ENCODE measurements at regions not wholly inside any gene's neighbourhood (a gene's known extent, or its start where the extent isn't known, plus 50 kb on each side); places are given as distances from the start of the nearest gene placed in this dataset.

DNA sequence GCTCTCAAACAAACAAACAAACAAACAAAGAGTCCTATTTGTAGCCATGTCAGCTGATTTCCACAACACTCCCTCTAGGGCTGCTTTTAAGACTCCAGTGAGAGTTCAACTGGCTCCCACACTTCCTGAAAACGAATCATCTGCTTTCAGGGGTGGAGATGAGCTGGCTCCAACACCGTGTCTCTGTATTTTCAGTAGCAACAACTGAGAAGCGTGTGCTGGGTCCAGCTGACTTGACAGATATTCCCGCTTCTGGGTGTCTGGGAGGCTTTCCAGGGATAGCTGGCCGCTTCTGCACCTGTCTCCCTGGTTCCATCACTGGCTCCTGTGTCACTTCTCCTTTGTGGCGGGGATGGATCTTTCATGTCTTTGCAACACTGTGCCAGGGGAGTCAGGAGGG, 272.5 kb upstream of the SOX4 start:
- in situ Hi-C loops (cut with MboI; ENCODE audit: low pct_unique_long_range_greater_than_20kb, low sequenced_read_pairs, unreplicated experiment), result no loop called here
- DNase-seq (ENCODE audit: low spot score), result no peak
- TF ChIP-seq, protein P1, sequence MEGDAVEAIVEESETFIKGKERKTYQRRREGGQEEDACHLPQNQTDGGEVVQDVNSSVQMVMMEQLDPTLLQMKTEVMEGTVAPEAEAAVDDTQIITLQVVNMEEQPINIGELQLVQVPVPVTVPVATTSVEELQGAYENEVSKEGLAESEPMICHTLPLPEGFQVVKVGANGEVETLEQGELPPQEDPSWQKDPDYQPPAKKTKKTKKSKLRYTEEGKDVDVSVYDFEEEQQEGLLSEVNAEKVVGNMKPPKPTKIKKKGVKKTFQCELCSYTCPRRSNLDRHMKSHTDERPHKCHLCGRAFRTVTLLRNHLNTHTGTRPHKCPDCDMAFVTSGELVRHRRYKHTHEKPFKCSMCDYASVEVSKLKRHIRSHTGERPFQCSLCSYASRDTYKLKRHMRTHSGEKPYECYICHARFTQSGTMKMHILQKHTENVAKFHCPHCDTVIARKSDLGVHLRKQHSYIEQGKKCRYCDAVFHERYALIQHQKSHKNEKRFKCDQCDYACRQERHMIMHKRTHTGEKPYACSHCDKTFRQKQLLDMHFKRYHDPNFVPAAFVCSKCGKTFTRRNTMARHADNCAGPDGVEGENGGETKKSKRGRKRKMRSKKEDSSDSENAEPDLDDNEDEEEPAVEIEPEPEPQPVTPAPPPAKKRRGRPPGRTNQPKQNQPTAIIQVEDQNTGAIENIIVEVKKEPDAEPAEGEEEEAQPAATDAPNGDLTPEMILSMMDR (IDR thresholded peaks at IDR 0.05; ENCODE audit: extremely low read depth, insufficient read depth, missing control alignments), result no peak

DNA sequence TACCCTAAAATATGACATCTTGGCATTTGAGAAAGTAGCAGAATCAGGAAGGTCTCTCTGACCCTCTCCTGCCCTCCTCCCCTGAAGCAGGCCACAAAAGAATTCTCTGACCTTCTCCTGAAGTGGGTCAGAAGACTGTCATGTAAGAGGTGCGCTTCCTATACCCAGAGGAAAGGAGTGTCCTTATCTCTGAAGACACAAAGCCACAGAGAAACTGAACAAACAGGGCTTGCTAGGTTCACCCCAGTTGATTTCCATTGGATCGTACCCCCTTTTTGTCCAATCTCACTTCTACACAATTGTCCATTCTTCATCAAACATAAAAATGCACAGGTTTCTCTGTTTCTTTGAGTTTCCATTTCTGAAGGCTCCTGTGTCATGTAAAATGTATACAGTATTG, 272.0 kb upstream of the SOX4 start:
- TF ChIP-seq, protein P1 (IDR thresholded peaks at IDR 0.05; ENCODE audit: extremely low read depth, insufficient read depth, missing control alignments), result no peak
- no peak for DNase-seq (ENCODE audit: low spot score)
- in situ Hi-C loops (cut with MboI; ENCODE audit: low pct_unique_long_range_greater_than_20kb, low sequenced_read_pairs, unreplicated experiment), result no loop called here

DNA sequence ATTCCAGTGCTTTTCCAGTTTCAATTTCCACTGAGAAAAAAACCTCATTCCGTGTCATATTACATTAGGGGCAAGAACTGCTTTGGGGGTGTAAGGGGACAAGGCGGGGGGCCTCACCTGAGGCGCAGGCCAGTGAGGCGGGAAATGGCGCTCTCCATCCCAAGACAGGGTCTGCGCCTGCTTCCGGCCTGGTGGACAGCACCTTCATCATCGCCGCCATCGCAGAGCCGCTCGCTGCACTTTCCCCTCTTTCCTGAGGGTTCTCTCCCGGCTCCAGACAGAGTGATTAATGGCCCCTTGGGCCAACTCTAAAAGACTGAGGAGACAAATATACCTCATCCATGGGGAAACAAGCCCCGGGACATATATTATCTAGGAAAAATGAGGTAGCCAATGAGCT, 270.0 kb upstream of the SOX4 start:
- TF ChIP-seq, protein P1 (IDR thresholded peaks at IDR 0.05; ENCODE audit: extremely low read depth, insufficient read depth, missing control alignments), result no peak
- DNase-seq (ENCODE audit: low spot score), result no peak
- in situ Hi-C loops (cut with MboI; ENCODE audit: low pct_unique_long_range_greater_than_20kb, low sequenced_read_pairs, unreplicated experiment), result no loop called here

DNA sequence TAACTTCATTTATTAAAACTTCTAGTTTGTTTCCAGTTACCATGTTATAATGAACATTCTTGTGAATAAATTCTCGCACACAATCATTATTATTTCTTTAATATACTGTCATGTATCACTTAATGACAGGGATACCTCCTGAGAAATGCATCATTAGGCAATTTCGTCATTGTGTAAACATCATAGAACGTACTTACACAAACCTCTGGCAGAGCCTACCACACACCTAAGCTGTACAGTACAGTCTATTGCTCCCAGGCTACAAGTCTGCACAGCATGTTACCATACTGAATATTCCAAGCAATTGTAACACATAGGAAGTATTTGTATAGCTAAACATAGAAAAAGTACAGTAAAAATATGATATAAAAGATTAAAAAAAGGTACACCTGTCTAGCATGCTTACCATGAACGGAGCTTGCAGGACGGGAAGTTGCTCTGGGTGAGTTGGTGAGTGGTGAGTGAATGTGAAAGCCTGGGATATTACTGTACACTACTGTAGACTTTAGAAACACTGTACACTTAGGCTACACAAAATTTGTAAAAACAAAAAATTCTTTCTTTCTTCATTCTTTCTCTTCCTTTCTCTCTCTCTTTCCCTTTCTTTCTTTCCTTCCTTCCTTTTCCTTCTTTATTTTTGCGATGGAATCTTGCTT, 268.2 kb upstream of the SOX4 start:
- DNase-seq (ENCODE audit: low spot score), result no peak
- TF ChIP-seq, protein P1 (IDR thresholded peaks at IDR 0.05; ENCODE audit: extremely low read depth, insufficient read depth, missing control alignments), result no peak
- in situ Hi-C loops (cut with MboI; ENCODE audit: low pct_unique_long_range_greater_than_20kb, low sequenced_read_pairs, unreplicated experiment), result no loop called here

DNA sequence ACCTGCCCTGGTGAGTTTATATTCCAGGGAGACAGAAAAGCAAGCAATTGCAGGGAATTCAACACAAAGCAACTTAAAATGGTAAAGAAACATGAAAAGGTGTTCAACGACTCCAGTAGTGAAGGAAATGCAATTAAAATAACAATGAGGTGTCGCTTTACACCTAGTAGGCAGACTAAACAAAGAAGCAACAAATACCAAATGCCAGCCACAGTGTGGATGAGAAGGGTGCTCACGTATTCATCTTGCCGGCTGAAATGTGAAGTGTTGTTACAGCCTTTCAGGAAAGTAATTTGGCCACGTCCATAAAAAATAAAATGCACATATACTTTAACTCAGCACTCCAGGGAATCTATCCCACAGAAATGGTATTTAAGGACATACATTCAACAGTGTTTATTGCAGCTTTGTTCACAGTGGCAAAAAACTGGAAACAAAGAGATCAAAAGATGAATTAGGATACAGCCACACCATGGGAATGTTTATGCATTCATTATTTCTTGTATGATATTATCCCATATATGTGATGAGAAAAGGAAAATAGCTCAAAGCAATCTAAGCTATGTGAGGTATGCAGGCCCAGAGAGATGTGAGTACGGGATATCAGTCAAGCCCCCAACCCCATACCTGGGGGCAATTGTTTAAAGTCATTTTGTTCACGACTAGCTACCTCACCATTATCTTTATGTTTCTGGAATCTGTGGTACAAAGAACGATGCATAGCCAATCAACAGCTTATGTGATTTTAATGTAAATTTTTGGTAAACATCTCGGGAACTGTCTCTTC, 266.0 kb upstream of the SOX4 start:
- in situ Hi-C loops (cut with MboI; ENCODE audit: low pct_unique_long_range_greater_than_20kb, low sequenced_read_pairs, unreplicated experiment), result no loop called here
- DNase-seq (ENCODE audit: low spot score), result no peak

DNA sequence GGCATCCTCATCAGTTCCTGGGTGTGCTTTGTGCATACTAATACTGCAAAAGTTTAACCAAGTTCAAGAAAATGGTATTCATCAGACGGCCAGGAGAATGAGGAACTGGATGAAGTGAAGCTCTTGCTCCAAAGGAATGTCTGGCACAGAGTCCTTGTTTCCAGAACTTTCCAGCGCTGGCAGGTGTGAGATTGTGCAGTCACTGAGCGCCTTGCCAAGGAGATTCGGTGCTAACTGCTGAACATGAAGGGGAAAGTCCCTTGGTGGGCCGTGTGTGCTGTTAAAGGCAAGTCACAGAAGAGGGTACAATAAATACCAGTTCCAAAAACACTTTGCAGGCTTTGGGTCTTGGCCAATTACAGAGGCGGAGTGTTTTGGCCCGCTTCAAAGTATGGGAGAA, 262.3 kb upstream of the SOX4 start:
- TF ChIP-seq, protein P1 (IDR thresholded peaks at IDR 0.05; ENCODE audit: extremely low read depth, insufficient read depth, missing control alignments), result no peak
- in situ Hi-C loops (cut with MboI; ENCODE audit: low pct_unique_long_range_greater_than_20kb, low sequenced_read_pairs, unreplicated experiment), result no loop called here
- DNase-seq (ENCODE audit: low spot score), result no peak

More for the DNA sequence above, 266.0 kb upstream of the SOX4 start:
- TF ChIP-seq, protein P1 (IDR thresholded peaks at IDR 0.05; ENCODE audit: extremely low read depth, insufficient read depth, missing control alignments), result no peak
